Amygdala (tissue), 56 donors: ENCODE measurements at regions not wholly inside any gene's neighbourhood (a gene's known extent, or its start where the extent isn't known, plus 50 kb on each side); places are given as distances from the start of the nearest gene placed in this dataset.
A peak's percentile ranks its signal among the peaks of the same experiment; 100 is the strongest.
"Not testable (repeated sequence)": the region's sequence is repeated elsewhere in the genome, so short reads cannot be mapped to it uniquely, and the experiment has no call there.

Experiments used
- DNase-seq, 56 donors: peaks; one replicate each; lab custom pipeline; 2025; lab: John Stamatoyannopoulos, UW

GRCh38 chr20:50450881-50451752 lies 59.1 kb upstream of the PTPN1 start:
- DNase-seq: no peak

- DNase-seq: not testable (repeated sequence)
Observed at GRCh38 chr20:50451792-50452425, 58.3 kb upstream of the PTPN1 start.

GRCh38 chr20:50453533-50454244 lies 56.5 kb upstream of the PTPN1 start:
- no peak for DNase-seq

- DNase-seq: not testable (repeated sequence)
Observed at GRCh38 chr20:50455245-50455644, 54.9 kb upstream of the PTPN1 start.

- DNase-seq: peak in 2 of 56 donors; percentile 3 to 12
Observed at GRCh38 chr20:50455656-50456451, 54.3 kb upstream of the PTPN1 start.

- DNase-seq: no peak
Observed at GRCh38 chr20:50456452-50457324, 53.5 kb upstream of the PTPN1 start.

- DNase-seq: no peak
Observed at GRCh38 chr20:50459124-50459918, 50.9 kb upstream of the PTPN1 start.

- no peak for DNase-seq
Observed at GRCh38 chr20:50460115-50460607, 50.0 kb upstream of the PTPN1 start.
